Suprapubic skin (tissue), 3 donors: ENCODE measurements at regions not wholly inside any gene's neighbourhood (a gene's known extent, or its start where the extent isn't known, plus 50 kb on each side); places are given as distances from the start of the nearest gene placed in this dataset.

Experiments used
- EP300 ChIP-seq: sonication (generic); formaldehyde crosslinking; IDR thresholded peaks from one replicate; pipeline ENCODE4 v1.6.1; 2017; ENCODE audit warnings: antibody characterized with exemption
- POLR2A ChIP-seq, 2 donors: fragments of 450-650 bp; IDR thresholded peaks; one replicate each; pipeline ENCODE4 v1.6.1; 2017; ENCODE audit warnings: antibody characterized with exemption in 2 of 2, mild to moderate bottlenecking in 2 of 2, moderate library complexity in 2 of 2
- TF ChIP-seq, protein P1 (sequence below), 2 donors: fragments of 200-600 bp in 1 of 2; fragments of 450-650 bp in 1 of 2; sonication (generic) in 1 of 2; IDR thresholded peaks; one replicate each; pipeline ENCODE4 v1.5.1; 2016 to 2019; ENCODE audit warnings: antibody characterized with exemption in 2 of 2, mild to moderate bottlenecking in 1 of 2, moderate library complexity in 1 of 2

DNA sequence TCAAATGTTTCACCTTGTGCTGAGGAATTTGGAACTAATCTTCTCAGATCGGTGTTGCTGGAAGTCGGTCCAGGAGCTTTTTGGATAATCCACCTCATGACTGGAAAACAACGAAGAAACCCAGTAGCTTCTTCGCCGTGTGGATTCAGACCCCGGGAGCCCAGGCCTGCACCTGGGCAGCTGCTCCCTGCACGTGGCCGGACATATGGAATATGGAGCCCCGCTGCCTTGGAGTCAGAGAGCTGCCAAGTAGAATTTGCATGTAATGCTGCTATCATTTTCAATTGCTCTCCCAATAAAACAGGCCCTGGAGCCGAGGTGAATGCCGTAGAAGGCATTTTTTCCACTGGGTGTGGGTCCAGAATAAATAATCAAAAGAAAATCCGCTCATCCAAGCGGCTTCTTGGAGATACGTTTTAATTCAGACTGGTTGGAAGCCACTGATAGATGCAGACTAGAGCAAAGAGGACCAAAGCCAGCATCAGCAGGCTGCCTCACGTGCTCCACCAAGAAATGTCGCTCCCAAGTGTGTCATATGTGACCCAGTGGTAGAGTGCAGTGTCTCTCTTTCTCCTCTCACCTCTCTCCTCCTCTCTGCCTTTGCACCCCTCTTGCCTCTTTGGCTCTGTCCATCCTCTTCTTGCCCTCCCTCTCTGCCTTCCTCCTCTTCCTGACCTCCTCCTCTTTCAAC, 115.3 kb downstream of the ZNF664 start:
- TF ChIP-seq POLR2A (IDR thresholded peaks at IDR 0.05) (no peak), EP300 (no peak)
- TF ChIP-seq, protein P1, sequence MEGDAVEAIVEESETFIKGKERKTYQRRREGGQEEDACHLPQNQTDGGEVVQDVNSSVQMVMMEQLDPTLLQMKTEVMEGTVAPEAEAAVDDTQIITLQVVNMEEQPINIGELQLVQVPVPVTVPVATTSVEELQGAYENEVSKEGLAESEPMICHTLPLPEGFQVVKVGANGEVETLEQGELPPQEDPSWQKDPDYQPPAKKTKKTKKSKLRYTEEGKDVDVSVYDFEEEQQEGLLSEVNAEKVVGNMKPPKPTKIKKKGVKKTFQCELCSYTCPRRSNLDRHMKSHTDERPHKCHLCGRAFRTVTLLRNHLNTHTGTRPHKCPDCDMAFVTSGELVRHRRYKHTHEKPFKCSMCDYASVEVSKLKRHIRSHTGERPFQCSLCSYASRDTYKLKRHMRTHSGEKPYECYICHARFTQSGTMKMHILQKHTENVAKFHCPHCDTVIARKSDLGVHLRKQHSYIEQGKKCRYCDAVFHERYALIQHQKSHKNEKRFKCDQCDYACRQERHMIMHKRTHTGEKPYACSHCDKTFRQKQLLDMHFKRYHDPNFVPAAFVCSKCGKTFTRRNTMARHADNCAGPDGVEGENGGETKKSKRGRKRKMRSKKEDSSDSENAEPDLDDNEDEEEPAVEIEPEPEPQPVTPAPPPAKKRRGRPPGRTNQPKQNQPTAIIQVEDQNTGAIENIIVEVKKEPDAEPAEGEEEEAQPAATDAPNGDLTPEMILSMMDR (IDR thresholded peaks at IDR 0.05): no peak
